ENCODE measurements at regions not wholly inside any gene's neighbourhood (a gene's known extent, or its start where the extent isn't known, plus 50 kb on each side); places are given as distances from the start of the nearest gene placed in this dataset.

- TF ChIP-seq, protein P1, sequence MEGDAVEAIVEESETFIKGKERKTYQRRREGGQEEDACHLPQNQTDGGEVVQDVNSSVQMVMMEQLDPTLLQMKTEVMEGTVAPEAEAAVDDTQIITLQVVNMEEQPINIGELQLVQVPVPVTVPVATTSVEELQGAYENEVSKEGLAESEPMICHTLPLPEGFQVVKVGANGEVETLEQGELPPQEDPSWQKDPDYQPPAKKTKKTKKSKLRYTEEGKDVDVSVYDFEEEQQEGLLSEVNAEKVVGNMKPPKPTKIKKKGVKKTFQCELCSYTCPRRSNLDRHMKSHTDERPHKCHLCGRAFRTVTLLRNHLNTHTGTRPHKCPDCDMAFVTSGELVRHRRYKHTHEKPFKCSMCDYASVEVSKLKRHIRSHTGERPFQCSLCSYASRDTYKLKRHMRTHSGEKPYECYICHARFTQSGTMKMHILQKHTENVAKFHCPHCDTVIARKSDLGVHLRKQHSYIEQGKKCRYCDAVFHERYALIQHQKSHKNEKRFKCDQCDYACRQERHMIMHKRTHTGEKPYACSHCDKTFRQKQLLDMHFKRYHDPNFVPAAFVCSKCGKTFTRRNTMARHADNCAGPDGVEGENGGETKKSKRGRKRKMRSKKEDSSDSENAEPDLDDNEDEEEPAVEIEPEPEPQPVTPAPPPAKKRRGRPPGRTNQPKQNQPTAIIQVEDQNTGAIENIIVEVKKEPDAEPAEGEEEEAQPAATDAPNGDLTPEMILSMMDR (IDR thresholded peaks at IDR 0.05; ENCODE audit: borderline replicate concordance, extremely low read depth, low read length, poor library complexity, severe bottlenecking) = no peak
- no peak for TF ChIP-seq EZH2 (IDR thresholded peaks at IDR 0.05; ENCODE audit: borderline replicate concordance, low read depth, low read length, severe bottlenecking)
Measured at GRCh38 chr2:158042245-158042644, 59.4 kb upstream of the UPP2 start.

Data from DND-41 (cell line).